NCI-H446 (cell line): ENCODE measurements at regions not wholly inside any gene's neighbourhood (a gene's known extent, or its start where the extent isn't known, plus 50 kb on each side); places are given as distances from the start of the nearest gene placed in this dataset.

Experiments used
- DNase-seq, 2 experiments: peaks; one replicate each; lab custom pipeline; 2025; lab: John Stamatoyannopoulos, UW

DNA sequence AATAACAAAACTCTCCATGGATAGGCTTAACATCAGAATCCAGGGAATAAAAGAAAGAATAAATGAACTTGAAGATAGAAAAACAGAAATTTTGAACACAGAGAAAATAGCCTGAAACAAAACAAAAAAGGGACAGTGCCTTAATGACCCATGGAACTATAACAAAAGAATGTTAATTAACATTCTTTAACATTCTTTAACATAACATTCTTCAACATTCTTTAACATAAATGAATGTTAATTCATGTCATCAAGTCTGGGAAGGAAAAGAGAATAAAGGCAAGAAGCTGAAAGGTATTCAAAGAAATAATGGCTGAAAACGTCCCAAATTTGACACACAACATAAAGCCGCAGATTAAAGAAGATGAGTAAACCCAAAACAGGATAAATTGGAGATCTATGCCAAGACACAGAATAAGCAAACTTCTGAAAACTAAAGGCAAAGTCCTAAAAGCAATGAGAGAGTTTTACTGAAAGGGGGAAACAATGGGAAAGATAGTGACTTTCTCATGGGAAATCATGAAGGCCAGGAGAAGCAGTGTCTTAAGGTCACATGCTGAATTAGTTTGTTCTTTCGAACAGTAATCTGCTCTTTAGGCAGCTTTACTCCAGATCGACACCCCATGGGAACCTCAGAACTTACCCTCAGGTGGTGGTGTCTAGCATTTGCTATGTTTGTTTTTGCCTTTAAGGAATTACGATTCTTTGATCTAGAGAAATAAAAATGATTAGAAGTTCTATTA is 483.0 kb downstream of the KDM4C start:
- no peak for DNase-seq

DNA sequence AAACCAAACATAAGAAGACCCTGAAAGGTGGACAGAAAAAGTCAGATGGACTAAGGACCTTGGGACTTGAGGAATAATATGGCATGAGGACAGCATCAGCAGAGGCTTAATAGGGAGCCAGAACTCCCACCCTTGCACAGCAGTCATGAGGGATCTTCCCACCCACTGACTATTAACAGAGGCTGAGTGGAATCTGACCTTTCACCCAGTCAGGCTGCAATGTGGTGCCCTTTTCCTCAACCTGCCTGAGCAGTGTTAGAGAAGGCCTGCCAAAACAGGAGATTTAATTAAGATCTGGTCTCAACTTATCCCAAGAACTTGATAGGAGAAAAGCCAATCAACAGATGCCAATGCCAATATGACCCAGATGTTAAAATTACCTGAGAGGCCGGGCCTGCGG is 481.9 kb downstream of the KDM4C start:
- no peak for DNase-seq

DNA sequence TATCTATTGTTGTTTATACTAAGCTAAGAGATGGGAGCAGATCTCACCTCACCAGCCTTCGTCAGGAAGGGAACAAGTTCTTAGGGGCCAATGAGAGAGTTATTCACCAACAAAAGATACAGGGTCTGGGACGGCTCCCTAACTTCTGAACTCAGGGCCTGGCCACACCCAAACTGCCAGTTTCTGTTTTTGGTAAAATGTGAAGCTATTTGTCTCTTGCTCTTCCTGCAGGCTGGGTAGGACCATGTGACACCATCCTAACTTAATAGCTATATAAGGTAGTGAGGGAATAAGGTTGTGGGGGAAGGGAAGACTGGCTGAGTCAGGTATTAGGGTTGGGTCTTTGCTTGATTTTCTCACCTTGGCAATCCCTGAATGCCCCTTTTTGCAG is 480.5 kb downstream of the KDM4C start:
- DNase-seq = no peak

DNA sequence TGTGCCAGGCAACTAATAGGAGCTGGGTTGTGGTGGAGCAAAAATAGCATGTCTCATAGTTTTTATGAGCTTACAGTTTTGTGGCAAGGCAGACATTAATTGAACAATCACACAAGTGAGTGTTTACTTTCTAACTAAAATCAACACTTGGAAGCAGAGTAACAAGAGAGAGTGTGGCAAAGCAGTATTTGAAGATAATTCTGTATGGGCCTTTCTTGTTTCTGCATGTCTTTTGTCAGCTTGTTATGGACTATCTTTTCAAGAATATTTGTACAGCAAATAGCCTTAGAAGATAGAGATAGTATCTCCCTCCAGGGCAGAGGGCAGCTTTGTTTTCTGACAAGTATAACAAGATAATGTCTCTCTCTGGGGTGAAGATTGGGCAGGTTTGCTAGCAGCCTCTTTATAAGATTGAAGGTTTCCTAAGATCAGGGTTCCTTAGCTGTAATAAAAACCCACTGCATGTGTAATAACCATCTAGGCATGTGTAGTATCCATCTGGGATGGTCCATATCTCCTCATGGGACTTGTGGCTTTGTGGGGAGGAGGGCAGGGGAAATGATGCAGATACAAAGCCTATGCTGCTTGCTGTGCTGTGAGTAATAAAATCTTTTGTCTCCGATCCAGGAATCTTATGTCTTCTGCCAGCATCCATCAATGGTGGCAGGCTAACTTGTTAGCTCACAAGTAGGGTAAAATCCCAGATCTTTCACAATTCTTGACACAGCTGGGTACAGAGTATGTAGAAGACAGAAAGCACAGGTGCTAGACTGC is 479.9 kb downstream of the KDM4C start:
- DNase-seq = no peak

DNA sequence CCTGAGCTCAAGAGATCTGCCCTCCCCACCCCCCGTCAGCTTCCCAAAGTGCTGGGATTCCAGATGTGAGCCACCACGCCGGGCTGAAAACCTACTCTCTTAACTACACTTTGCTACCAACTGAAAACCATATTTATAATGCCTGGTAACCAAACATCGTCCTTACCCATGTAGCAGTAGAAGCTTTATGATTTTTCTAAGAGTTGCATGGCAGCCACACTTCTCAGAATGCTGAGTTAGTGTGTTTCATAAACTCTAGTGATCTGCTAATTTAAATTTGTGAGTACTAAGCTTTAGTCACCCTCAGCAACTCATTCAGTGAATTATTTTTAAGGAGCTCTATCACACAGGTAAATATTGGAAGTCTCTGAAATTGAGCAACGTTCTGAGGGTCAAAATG is 478.4 kb downstream of the KDM4C start:
- no peak for DNase-seq

DNA sequence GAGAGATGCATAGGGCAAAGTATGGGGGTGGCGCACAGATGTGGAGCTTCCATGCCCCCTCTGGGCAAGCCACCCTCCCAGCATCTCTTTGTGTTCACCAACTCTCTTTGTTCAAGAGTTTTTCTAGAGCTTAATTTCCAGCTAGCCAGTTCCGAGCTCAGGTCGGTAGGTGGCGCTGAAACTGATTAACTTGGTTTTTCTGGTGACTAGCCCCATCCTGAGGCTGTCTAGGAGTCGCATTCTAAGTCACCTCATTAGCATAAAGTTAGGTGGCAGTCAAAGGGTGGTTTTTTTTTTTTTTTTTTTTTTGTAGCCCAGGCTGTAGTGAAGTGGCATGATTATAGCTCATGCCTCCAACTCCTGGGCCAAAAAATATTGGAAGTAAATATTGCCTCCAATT is 476.4 kb downstream of the KDM4C start:
- DNase-seq = peak in 1 of 2 experiments; percentile 51

DNA sequence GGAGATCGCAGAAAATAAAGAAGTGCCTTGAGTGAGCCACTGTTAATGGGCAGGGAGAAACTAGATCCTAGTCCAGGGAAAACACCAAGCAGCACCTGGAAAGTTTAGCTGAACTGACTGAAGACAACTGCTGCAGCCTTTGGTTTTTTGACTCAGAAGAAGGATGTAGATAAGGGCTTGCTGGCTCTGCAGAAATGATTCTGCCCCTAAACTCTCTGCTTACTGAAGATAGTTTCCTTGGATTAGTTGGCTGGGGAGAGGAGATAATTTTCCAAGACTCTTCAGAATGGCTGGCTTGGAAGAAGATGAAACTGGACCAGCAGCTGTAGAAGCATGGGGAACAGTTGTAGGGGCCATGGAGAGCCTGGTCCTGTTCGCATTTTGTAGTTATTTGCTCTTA is 471.8 kb downstream of the KDM4C start:
- no peak for DNase-seq

DNA sequence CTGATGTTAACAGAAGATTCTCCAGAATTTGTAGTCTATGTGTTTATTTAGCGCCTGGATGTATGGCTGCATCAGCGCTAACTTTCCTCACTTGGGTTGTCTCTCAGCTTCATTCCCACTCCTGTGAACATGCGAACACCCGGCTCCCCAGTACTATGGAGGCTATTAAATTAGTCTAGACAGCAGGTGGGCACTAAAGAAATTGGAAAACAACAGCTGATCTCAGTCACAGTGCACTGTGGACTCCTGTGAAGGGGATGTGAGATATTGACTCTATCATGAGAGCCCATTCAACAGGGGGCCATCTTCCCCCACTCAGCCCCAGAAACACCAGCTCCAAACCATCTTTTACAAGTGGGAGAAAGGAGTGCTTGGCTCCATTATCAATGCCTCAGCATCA is 471.0 kb downstream of the KDM4C start:
- no peak for DNase-seq

DNA sequence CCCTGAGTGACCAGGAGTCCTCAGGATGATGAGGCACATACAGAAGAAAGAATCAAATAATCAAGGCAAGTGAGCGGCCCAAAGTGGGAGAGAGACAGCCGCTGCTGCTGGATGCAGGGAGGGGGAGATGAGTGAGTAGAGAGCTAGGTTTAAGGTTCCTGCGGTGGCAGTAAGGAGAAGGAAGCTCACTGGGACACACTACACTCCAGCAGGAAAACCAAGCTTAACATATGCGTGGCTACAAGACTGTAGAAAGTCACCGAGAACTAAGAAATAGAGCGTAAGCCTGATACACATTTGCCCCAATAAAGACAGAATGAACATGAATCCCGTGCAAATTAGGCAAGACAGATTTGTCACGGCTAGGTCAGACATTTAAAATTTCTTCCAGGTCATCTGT is 470.2 kb downstream of the KDM4C start:
- no peak for DNase-seq

DNA sequence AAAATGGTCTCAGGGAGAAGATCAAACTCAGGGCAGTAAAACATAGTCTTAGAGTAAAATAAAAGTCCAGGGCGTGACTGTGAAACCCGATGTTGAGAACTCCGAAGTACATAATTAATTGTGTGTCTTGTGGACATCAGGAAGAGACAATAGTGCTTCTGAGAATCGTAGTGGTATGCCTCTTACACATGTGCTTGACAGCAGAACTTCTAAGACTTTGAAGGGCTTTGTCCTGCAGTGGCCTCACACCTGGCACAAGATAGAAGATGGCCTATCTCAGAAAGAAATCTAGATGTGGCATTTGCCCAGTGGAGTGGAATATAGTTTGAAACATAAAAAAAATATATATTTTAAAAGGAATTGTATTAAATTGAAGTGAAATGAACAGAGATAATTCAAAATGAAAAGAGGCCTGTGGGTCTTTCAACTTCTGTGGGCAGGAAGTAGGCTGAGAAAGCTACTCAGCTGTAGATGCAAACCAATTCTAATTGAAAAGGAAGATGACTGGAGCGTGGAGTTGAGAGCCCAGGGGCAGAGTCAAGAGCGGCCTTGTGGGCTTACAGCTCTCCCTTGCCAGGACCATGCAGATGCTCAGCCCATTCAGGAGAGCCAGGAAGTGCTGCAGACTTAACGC is 468.4 kb downstream of the KDM4C start:
- DNase-seq = no peak
